ENCODE measurements at regions not wholly inside any gene's neighbourhood (a gene's known extent, or its start where the extent isn't known, plus 50 kb on each side); places are given as distances from the start of the nearest gene placed in this dataset.

GRCh38 chr5:152464048-152464447 is 59.0 kb upstream of the NMUR2 start:
- H3K4me2 ChIP-seq (replicated peaks; ENCODE audit: extremely low read depth, low read length, poor library complexity, severe bottlenecking): no peak overlapping the region
- TF ChIP-seq CTCF (IDR thresholded peaks at IDR 0.05): no peak
- H3K4me1 Mint-ChIP-seq: no peaks in the 10 kb centered on the region
- intact Hi-C loops (cut with micrococcal nuclease): no loop called here
- no peak overlapping the region for H3K27ac Mint-ChIP-seq
- H3K36me3 ChIP-seq (replicated peaks in 1 of 2; ENCODE audit: control insufficient read depth in 1 of 2, insufficient read depth in 2 of 2, low read length in 2 of 2): no peaks in the 10 kb centered on the region
- DNase-seq: no peak
- no peaks in the 10 kb centered on the region for H3K4me1 ChIP-seq (ENCODE audit: control insufficient read depth in 1 of 2, insufficient read depth in 2 of 2, low read length in 2 of 2)
- H3K79me2 ChIP-seq (ENCODE audit: insufficient read depth, low read length): no peaks in the 10 kb centered on the region
- no peaks in the 10 kb centered on the region for H3K36me3 Mint-ChIP-seq
- H3K9me3 ChIP-seq (replicated peaks in 1 of 2; ENCODE audit: control insufficient read depth in 1 of 2, insufficient read depth in 1 of 2, low read length in 2 of 2): no peaks in the 10 kb centered on the region
- no CpG with 5 or more reads among the region's 4 CpGs for WGBS (ENCODE audit: insufficient coverage)
- H3K27me3 Mint-ChIP-seq (ENCODE audit: low read depth in 3 of 3): no peaks in the 10 kb centered on the region
- H3K4me3 Mint-ChIP-seq: no peak overlapping the region
- no peaks in the 10 kb centered on the region for H3K27me3 ChIP-seq (ENCODE audit: control insufficient read depth in 2 of 2, insufficient read depth in 2 of 2, low read length in 2 of 2)
- H3K27ac ChIP-seq (ENCODE audit: low read depth in 1 of 2, low read length in 2 of 2): no peak overlapping the region
- no peak overlapping the region for H3K9ac ChIP-seq (ENCODE audit: insufficient read depth, low read length, poor library complexity, severe bottlenecking)
- peaks cover 0 to 2% (median 0%) of the 10 kb centered on the region in 7 donors for H3K9me3 Mint-ChIP-seq
- H4K20me1 ChIP-seq (ENCODE audit: insufficient read depth, low read length): no peaks in the 10 kb centered on the region
- no peak overlapping the region for H2AFZ ChIP-seq (ENCODE audit: insufficient read depth, low read depth, low read length, poor library complexity, severe bottlenecking)
- no peak overlapping the region for H3K4me3 ChIP-seq (replicated peaks in 1 of 3; ENCODE audit: low read depth in 2 of 3, low read length in 3 of 3)

GRCh38 chr5:152465140-152465539 is 60.1 kb upstream of the NMUR2 start:
- Mint-ChIP-seq H3K36me3 (no peaks in the 10 kb centered on the region), H3K27ac (no peak overlapping the region), H3K27me3 (ENCODE audit: low read depth in 3 of 3) (no peaks in the 10 kb centered on the region), H3K4me1 (no peaks in the 10 kb centered on the region), H3K9me3 (peaks cover 0 to 2% (median 0%) of the 10 kb centered on the region in 7 donors), H3K4me3 (no peak overlapping the region)
- Histone ChIP-seq H3K4me2 (replicated peaks; ENCODE audit: extremely low read depth, low read length, poor library complexity, severe bottlenecking) (no peak overlapping the region), H3K4me3 (replicated peaks in 1 of 3; ENCODE audit: low read depth in 2 of 3, low read length in 3 of 3) (no peak overlapping the region), H4K20me1 (ENCODE audit: insufficient read depth, low read length) (no peaks in the 10 kb centered on the region), H3K9me3 (replicated peaks in 1 of 2; ENCODE audit: control insufficient read depth in 1 of 2, insufficient read depth in 1 of 2, low read length in 2 of 2) (no peaks in the 10 kb centered on the region), H3K79me2 (ENCODE audit: insufficient read depth, low read length) (no peaks in the 10 kb centered on the region), H3K36me3 (replicated peaks in 1 of 2; ENCODE audit: control insufficient read depth in 1 of 2, insufficient read depth in 2 of 2, low read length in 2 of 2) (no peaks in the 10 kb centered on the region), H3K27ac (ENCODE audit: low read depth in 1 of 2, low read length in 2 of 2) (no peak overlapping the region), H3K27me3 (ENCODE audit: control insufficient read depth in 2 of 2, insufficient read depth in 2 of 2, low read length in 2 of 2) (no peaks in the 10 kb centered on the region), H3K4me1 (ENCODE audit: control insufficient read depth in 1 of 2, insufficient read depth in 2 of 2, low read length in 2 of 2) (no peaks in the 10 kb centered on the region), H3K9ac (ENCODE audit: insufficient read depth, low read length, poor library complexity, severe bottlenecking) (no peak overlapping the region), H2AFZ (ENCODE audit: insufficient read depth, low read depth, low read length, poor library complexity, severe bottlenecking) (no peak overlapping the region)
- no peak for TF ChIP-seq CTCF (IDR thresholded peaks at IDR 0.05)
- no peak for DNase-seq
- intact Hi-C loops (cut with micrococcal nuclease): no loop called here
